HepG2 (cell line): ENCODE measurements at regions not wholly inside any gene's neighbourhood (a gene's known extent, or its start where the extent isn't known, plus 50 kb on each side); places are given as distances from the start of the nearest gene placed in this dataset.

ENCODE experiments used
- ATAC-seq: fragments of 200-7000 bp; cut with Tn5 transposase; 3 replicates; pipeline ENCODE4 v1.9.1; 2020; ENCODE audit warnings: mild to moderate bottlenecking, moderate library complexity
- BruUV-seq: library from RNA; stranded (reverse); fragments of 400-500 nt; replicated peaks from 2 replicates; lab custom pipeline; 2021; lab: Mats Ljungman, UMichigan
- CTCF ChIA-PET: fragments of 300-600 bp; formaldehyde crosslinking; extraction: SDS; loops from one replicate; lab custom pipeline; 2021; ENCODE audit warnings: low total read pairs, inconsistent platforms, low intra/inter-chr PET ratio; lab: Yijun Ruan, JAX
- POLR2A ChIA-PET: fragments of 350-600 bp; sonication (Branson Sonifier 250); formaldehyde crosslinking; loops from one replicate; lab custom pipeline; 2020; ENCODE audit warnings: antibody characterized with exemption, inconsistent platforms; lab: Yijun Ruan, JAX
- DNase-seq: peaks from one replicate; pipeline ENCODE4 v3.0.0-alpha.2; 2015; ENCODE audit warnings: low spot score
- FAIRE-seq: peaks from 3 replicates; lab custom pipeline; 2011; peaks lifted over from hg19 to GRCh38; lab: Jason Lieb, UNC
- H2AFZ ChIP-seq: one replicate; pipeline ENCODE4 v1.6.1; 2011; ENCODE audit warnings: low read length, inconsistent platforms
- H3K27ac ChIP-seq: fragments of 300-600 bp; 3 replicates; pipeline ENCODE4 v1.8.0; 2011; ENCODE audit warnings: mixed run types, mild to moderate bottlenecking, mixed read lengths, low read length, inconsistent platforms; ENCODE audit not compliant: insufficient read depth; ENCODE audit errors: extremely low read length
- H3K27me3 ChIP-seq, 2 experiments: fragments of 200-600 bp in 1 of 2; 2 replicates in 1 of 2; 3 replicates in 1 of 2; pipeline versions ENCODE4 v1.6.0 to v1.8.0; 2011; ENCODE audit warnings: low read length in 2 of 2, mild to moderate bottlenecking in 2 of 2, moderate library complexity in 2 of 2, inconsistent platforms in 1 of 2; ENCODE audit not compliant: insufficient read depth in 2 of 2, control insufficient read depth in 1 of 2
- H3K36me3 ChIP-seq, 2 experiments: fragments of 200-600 bp in 1 of 2; replicated peaks in 1 of 2; 2 replicates in 1 of 2; 3 replicates in 1 of 2; pipeline versions ENCODE4 v1.5.1 to v1.8.0; 2011; ENCODE audit warnings: low read length in 2 of 2, inconsistent platforms in 1 of 2; ENCODE audit not compliant: insufficient read depth in 2 of 2, control insufficient read depth in 1 of 2
- H3K4me1 ChIP-seq: 2 replicates; pipeline ENCODE4 v1.5.1; 2012; ENCODE audit warnings: low read length, inconsistent platforms; ENCODE audit not compliant: insufficient read depth
- H3K4me2 ChIP-seq: 2 replicates; pipeline ENCODE4 v1.6.0; 2011; ENCODE audit warnings: low read depth, low read length, inconsistent platforms
- H3K4me3 ChIP-seq, 3 experiments: fragments of 200-600 bp in 1 of 3; sonication (generic), shearing (Covaris generic) in 1 of 3; replicated peaks in 1 of 3; 2 replicates each; pipeline ENCODE4 v1.5.1; 2011 to 2016; ENCODE audit warnings: low read length in 3 of 3, inconsistent platforms in 2 of 3, low read depth in 2 of 3, mild to moderate bottlenecking in 2 of 3, control low read depth in 1 of 3, mixed read lengths in 1 of 3; ENCODE audit not compliant: insufficient read depth in 1 of 3
- H3K79me2 ChIP-seq: one replicate; pipeline ENCODE4 v1.6.1; 2011; ENCODE audit warnings: low read length, inconsistent platforms; ENCODE audit not compliant: insufficient read depth
- H3K9ac ChIP-seq: 2 replicates; pipeline ENCODE4 v1.6.0; 2011; ENCODE audit warnings: mild to moderate bottlenecking, low read depth, low read length, inconsistent platforms; ENCODE audit not compliant: insufficient read depth
- H3K9me3 ChIP-seq: 2 replicates; pipeline ENCODE4 v1.5.1; 2012; ENCODE audit warnings: mild to moderate bottlenecking, low read length
- H4K20me1 ChIP-seq: 2 replicates; pipeline ENCODE4 v1.6.0; 2011; ENCODE audit warnings: inconsistent platforms, mild to moderate bottlenecking, low read length, moderate library complexity; ENCODE audit not compliant: insufficient read depth
- ELK4 ChIP-seq: sonication (generic); formaldehyde crosslinking; IDR thresholded peaks from 2 replicates; pipeline ENCODE4 v1.9.0; 2021; ENCODE audit warnings: missing genetic modification reagents, borderline replicate concordance
- HNF1B ChIP-seq: sonication (generic); formaldehyde crosslinking; IDR thresholded peaks from 2 replicates; pipeline ENCODE4 v1.5.1; 2020; ENCODE audit warnings: mild to moderate bottlenecking, moderate library complexity, missing genetic modification reagents
- HOMEZ ChIP-seq: IDR thresholded peaks from 2 replicates; pipeline ENCODE4 v1.6.1; 2016; ENCODE audit warnings: low read depth
- KDM2A ChIP-seq: sonication (generic); formaldehyde crosslinking; IDR thresholded peaks from 2 replicates; pipeline ENCODE4 v1.4.0; 2020; ENCODE audit warnings: low read depth, missing genetic modification reagents, borderline replicate concordance
- LBX2 ChIP-seq: sonication (generic); formaldehyde crosslinking; IDR thresholded peaks from 2 replicates; pipeline ENCODE4 v1.5.0; 2020; ENCODE audit warnings: missing genetic modification reagents, mild to moderate bottlenecking, borderline replicate concordance
- MTA1 ChIP-seq: sonication (generic); formaldehyde crosslinking; IDR thresholded peaks from 2 replicates; pipeline ENCODE4 v1.4.0; 2020; ENCODE audit warnings: missing genetic modification reagents, mild to moderate bottlenecking, borderline replicate concordance
- SIN3B ChIP-seq: fragments of 150-350 bp; IDR thresholded peaks from 2 replicates; pipeline ENCODE4 v1.6.1; 2014; ENCODE audit warnings: low read length
- ZNF281 ChIP-seq: sonication (generic); formaldehyde crosslinking; IDR thresholded peaks from 2 replicates; pipeline ENCODE4 v1.4.0; 2020; ENCODE audit warnings: missing genetic modification reagents, borderline replicate concordance
- ZNF616 ChIP-seq: sonication (generic); formaldehyde crosslinking; IDR thresholded peaks from 2 replicates; pipeline ENCODE4 v1.5.0; 2020; ENCODE audit warnings: low read depth, mild to moderate bottlenecking, missing genetic modification reagents
- WGBS: methylation state at CpG from one replicate; pipeline ENCODE4 v1.1.6; 2017; ENCODE audit warnings: low lambda C conversion rate; 5-methylcytosine and 5-hydroxymethylcytosine counted together
- in situ Hi-C: cut with HindIII; loops from 2 replicates; pipeline ENCODE4 v1.10.0; 2017; ENCODE audit warnings: low pct_unique_long_range_greater_than_20kb; ENCODE audit not compliant: extremely low pct_ligation_motif_present
- intact Hi-C: fragments of 100-400 bp; cut with micrococcal nuclease; formaldehyde crosslinking; loops from one replicate; pipeline ENCODE4 v1.10.0; 2022; ENCODE audit not compliant: unreplicated experiment

GRCh38 chrX:10821293-10821692 lies 200.9 kb upstream of the MID1 start (continued):
- no peak for TF ChIP-seq KDM2A (CRISPR knock-in tag)
- TF ChIP-seq ELK4 (CRISPR knock-in tag), result no peak
- TF ChIP-seq MTA1 (CRISPR knock-in tag), result no peak

- no peak for FAIRE-seq
- POLR2A ChIA-PET, result no interaction called here
Measured at GRCh38 chrX:10828036-10828435, 207.7 kb upstream of the MID1 start.

More at GRCh38 chrX:10828036-10828435, 207.7 kb upstream of the MID1 start:
- Histone ChIP-seq H3K4me3 (no peak overlapping the region), H3K4me1 (no peaks in the 10 kb centered on the region), H2AFZ (no peak overlapping the region), H3K4me2 (no peak overlapping the region), H3K79me2 (no peaks in the 10 kb centered on the region), H3K27me3 (no peaks in the 10 kb centered on the region), H3K36me3 (no peaks in the 10 kb centered on the region), H3K27ac (no peak overlapping the region), H3K9ac (no peak overlapping the region), H3K9me3 (no peaks in the 10 kb centered on the region), H4K20me1 (no peaks in the 10 kb centered on the region)
- DNase-seq (no peak), ATAC-seq (no peak)
- WGBS, result 88% methylated on average over 5 of the region's 5 CpGs
- BruUV-seq, result no TSS peak
- in situ Hi-C loops (no loop called here), intact Hi-C loops (no loop called here)
- TF ChIP-seq HOMEZ (no peak), HNF1B (CRISPR knock-in tag) (no peak), ZNF281 (no peak), LBX2 (no peak), SIN3B (no peak), ZNF616 (CRISPR knock-in tag) (no peak)
- CTCF ChIA-PET, result no interaction called here
